ENCODE measurements at regions not wholly inside any gene's neighbourhood (a gene's known extent, or its start where the extent isn't known, plus 50 kb on each side); places are given as distances from the start of the nearest gene placed in this dataset.

DNA sequence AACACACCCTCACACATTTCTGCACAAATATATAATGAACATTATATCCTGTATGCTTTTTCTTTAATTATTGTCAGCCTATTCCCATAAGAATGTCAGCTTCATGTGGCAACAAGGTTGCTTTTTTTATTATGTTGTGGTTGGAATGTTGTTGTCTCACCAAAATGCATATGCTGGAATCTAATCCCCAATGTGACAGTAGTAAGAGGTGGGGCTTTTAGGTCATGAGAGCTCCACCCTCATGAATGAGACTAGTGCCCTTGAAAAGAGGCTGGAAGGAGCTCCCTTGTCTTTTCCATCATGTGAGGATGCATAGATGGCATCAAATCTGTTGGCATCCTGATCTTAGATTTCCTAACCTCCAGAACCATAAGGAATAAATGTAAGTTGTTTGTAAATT, 131.3 kb upstream of the IRX6 start:
- no peak for DNase-seq (ENCODE audit: extremely low spot score)
- TF ChIP-seq TARDBP (IDR thresholded peaks at IDR 0.05) (no peak), ARNT (IDR thresholded peaks at IDR 0.05) (no peak), SUZ12 (IDR thresholded peaks at IDR 0.05) (no peak), HDGF (IDR thresholded peaks at IDR 0.05; ENCODE audit: borderline replicate concordance) (no peak), FOXA1 (IDR thresholded peaks at IDR 0.05) (no peak), SP1 (IDR thresholded peaks at IDR 0.05) (no peak), CTBP1 (IDR thresholded peaks at IDR 0.05; ENCODE audit: borderline replicate concordance) (no peak), LEF1 (IDR thresholded peaks at IDR 0.05; ENCODE audit: borderline replicate concordance) (no peak), FOXM1 (IDR thresholded peaks at IDR 0.05; ENCODE audit: borderline replicate concordance) (no peak), ZNF384 (IDR thresholded peaks at IDR 0.05) (no peak)
- TF ChIP-seq, protein P1, sequence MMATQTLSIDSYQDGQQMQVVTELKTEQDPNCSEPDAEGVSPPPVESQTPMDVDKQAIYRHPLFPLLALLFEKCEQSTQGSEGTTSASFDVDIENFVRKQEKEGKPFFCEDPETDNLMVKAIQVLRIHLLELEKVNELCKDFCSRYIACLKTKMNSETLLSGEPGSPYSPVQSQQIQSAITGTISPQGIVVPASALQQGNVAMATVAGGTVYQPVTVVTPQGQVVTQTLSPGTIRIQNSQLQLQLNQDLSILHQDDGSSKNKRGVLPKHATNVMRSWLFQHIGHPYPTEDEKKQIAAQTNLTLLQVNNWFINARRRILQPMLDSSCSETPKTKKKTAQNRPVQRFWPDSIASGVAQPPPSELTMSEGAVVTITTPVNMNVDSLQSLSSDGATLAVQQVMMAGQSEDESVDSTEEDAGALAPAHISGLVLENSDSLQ (IDR thresholded peaks at IDR 0.05), result no peak
- CTCF ChIA-PET, result no interaction called here
- POLR2A ChIA-PET, result no interaction called here

DNA sequence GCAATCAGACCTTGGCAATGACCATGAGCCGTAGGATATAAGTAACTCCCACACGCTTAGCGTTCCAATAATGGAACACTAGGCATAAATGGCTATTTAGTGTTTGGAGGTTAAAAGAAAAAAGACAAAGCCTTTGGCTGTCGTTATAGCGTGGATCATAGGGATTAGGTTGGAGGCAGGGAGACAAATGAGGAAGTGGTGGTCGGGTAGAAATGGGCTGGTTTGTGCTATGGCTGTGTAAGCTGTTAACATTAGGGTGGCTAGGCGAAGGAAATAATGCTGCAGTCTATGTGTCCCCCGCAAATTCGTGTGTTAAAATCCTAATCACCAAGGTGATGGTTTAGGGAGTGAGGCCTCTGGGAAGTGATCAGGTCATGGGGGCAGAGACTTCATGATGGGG, 120.4 kb upstream of the IRX6 start:
- TF ChIP-seq FOXM1 (IDR thresholded peaks at IDR 0.05; ENCODE audit: borderline replicate concordance) (no peak), BHLHE40 (IDR thresholded peaks at IDR 0.05; ENCODE audit: borderline replicate concordance) (no peak)
- ChIA-PET POLR2A (no interaction called here), CTCF (no interaction called here)
- no peak for DNase-seq (ENCODE audit: extremely low spot score)

DNA sequence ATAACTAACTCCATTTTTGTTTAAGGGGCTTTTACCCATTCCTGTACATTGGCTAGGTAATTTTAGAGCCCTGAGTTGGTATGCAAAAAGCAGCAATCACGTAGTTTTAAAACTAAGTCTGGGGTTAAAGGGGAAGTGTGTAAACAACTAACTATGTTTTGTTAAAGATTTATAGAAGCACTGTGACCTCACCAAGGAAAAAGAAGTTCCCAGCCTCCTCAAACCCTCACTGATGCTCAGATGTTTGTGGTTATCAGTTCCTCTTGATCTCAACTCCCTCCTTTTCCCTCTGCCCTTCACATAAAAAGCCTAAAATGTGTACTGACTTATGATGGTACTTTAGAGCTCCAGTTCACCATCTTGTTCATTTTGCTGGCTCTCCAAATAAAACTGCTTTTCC, 119.9 kb upstream of the IRX6 start:
- CTCF ChIA-PET, result no interaction called here
- POLR2A ChIA-PET, result no interaction called here

DNA sequence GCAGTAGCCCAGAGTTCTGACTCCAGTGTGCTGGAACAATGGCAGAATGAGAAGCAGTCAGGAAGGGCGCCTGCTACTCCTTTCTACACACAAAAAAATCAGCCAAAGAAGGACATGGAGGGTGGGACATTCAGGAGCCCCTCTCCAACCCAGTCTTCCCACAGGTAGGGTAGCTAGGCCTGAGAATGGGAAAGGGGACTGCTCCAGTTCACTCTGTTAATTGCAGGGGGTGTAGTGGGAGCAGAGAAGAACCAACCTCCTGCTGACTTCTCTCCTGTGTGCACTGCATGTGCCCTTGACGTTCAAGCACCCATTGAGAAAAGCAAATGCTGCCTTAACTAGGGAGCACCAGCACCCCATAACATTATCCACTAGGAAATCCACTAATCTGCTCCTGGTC, 119.1 kb upstream of the IRX6 start:
- TF ChIP-seq BHLHE40 (IDR thresholded peaks at IDR 0.05; ENCODE audit: borderline replicate concordance) (no peak), TARDBP (IDR thresholded peaks at IDR 0.05) (no peak), ARNT (IDR thresholded peaks at IDR 0.05) (no peak), SUZ12 (IDR thresholded peaks at IDR 0.05) (no peak), LEF1 (IDR thresholded peaks at IDR 0.05; ENCODE audit: borderline replicate concordance) (no peak), FOXM1 (IDR thresholded peaks at IDR 0.05; ENCODE audit: borderline replicate concordance) (no peak), ELF4 (IDR thresholded peaks at IDR 0.05) (no peak), L3MBTL2 (conservative IDR thresholded peaks at IDR 0.05) (no peak), HDGF (IDR thresholded peaks at IDR 0.05; ENCODE audit: borderline replicate concordance) (no peak), FOXK2 (IDR thresholded peaks at IDR 0.05) (no peak), NFRKB (IDR thresholded peaks at IDR 0.05) (no peak), SP1 (IDR thresholded peaks at IDR 0.05) (no peak), CTBP1 (IDR thresholded peaks at IDR 0.05; ENCODE audit: borderline replicate concordance) (no peak)
- TF ChIP-seq, protein P1 (IDR thresholded peaks at IDR 0.05), result no peak
- ChIA-PET POLR2A (no interaction called here), CTCF (no interaction called here)
- no peak for DNase-seq (ENCODE audit: extremely low spot score)

More for the DNA sequence above, 119.9 kb upstream of the IRX6 start:
- no peak for DNase-seq (ENCODE audit: extremely low spot score)
- TF ChIP-seq FOXK2 (IDR thresholded peaks at IDR 0.05), result no peak

DNA sequence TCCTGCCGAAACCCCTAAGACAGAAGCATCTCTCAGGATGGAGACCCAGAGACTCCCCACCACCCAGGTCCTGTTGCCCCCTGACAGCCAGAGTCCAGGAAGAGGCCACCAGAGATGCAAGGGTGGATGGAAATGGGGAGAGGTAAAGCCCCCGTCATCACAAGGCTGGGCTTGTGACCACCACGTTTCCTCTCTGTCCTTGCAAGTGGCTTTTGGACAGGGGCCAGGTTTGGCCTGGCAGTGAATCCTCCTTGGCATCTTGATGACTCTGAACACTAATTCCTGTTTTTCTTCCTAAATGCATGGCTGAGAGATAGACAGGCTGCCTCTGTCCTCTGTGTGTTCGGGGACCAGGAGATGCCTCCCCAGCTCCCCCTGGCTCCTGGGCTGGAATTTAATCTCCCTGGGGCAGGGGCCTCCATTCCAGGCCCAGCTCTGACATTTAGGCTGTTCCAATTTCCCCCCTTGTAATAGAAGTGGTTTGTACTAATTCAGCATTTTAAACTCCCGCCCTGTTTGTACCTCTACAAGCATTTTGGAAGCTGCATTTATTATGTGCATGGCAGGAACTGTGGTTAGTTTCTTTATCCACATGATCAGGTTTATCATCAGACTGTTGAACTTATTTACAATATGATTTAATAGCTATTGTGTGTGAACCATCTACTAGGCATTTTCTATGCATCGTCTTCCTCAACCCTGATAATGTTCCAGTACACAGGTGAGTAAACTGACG, 116.1 kb upstream of the IRX6 start:
- DNase-seq (ENCODE audit: extremely low spot score), result no peak
- ChIA-PET CTCF (interaction anchor here (0.8 kb wide), 1 partner anchor 116 kb away, joined by 3 read pairs; the partner anchor contains the start of gene IRX6), POLR2A (interaction anchor here (1.4 kb wide), 1 partner anchor 10 kb away, joined by 3 read pairs; no protein-coding TSS in a partner anchor)
- TF ChIP-seq LEF1 (IDR thresholded peaks at IDR 0.05; ENCODE audit: borderline replicate concordance) (no peak), SUZ12 (IDR thresholded peaks at IDR 0.05) (no peak), TARDBP (IDR thresholded peaks at IDR 0.05) (no peak), L3MBTL2 (conservative IDR thresholded peaks at IDR 0.05) (no peak), FOXA1 (IDR thresholded peaks at IDR 0.05) (no peak), ARNT (IDR thresholded peaks at IDR 0.05) (no peak), FOXK2 (IDR thresholded peaks at IDR 0.05) (no peak), FOXM1 (IDR thresholded peaks at IDR 0.05; ENCODE audit: borderline replicate concordance) (no peak), NFRKB (IDR thresholded peaks at IDR 0.05) (no peak), BHLHE40 (IDR thresholded peaks at IDR 0.05; ENCODE audit: borderline replicate concordance) (no peak), CTBP1 (IDR thresholded peaks at IDR 0.05; ENCODE audit: borderline replicate concordance) (no peak), HDGF (IDR thresholded peaks at IDR 0.05; ENCODE audit: borderline replicate concordance) (no peak), SP1 (IDR thresholded peaks at IDR 0.05) (no peak), ELF4 (IDR thresholded peaks at IDR 0.05) (no peak)
- TF ChIP-seq, protein P1 (IDR thresholded peaks at IDR 0.05), result no peak

DNA sequence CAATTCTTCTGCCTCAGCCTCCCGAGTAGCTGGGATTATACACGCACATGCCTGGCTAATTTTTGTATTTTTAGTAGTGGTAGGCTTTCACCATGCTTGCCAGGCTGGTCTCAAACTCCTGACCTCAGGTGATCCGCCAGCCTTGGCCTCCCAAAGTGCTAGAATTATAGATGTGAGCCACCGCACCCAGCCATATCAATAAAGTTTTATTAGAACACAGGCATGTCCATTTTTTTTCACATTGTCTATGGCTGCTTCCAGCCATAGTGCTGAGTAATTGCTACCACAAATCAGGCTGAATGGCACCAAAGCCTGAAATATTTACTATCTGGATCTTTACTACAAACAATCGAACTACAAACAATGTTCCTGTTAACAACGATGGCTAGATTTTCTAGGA, 114.4 kb upstream of the IRX6 start:
- ChIA-PET CTCF (no interaction called here), POLR2A (no interaction called here)
- no peak for DNase-seq (ENCODE audit: extremely low spot score)
- TF ChIP-seq ZNF384 (IDR thresholded peaks at IDR 0.05) (peak; percentile 55; the same call in 1 of the 2 replicates), NFRKB (IDR thresholded peaks at IDR 0.05) (no peak), HDGF (IDR thresholded peaks at IDR 0.05; ENCODE audit: borderline replicate concordance) (no peak), TARDBP (IDR thresholded peaks at IDR 0.05) (no peak)

DNA sequence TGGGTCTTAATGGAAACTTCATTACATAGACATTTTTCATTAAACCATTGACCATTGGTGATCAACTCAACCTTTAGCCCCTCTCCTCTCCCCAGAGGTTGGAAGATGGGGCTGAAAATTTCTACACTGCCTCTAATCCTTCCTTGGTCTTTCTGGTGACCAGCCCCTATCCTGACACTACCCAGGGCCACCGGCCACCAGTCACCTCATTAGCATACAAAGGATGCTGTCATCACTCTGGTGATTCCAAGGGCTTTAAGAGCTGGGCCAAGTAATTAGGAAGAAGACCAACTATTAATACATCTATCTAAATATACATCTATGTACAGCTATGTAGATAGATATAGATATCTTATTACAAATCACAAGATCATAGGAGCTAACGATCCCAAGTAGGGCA, 111.2 kb upstream of the IRX6 start:
- DNase-seq (ENCODE audit: extremely low spot score), result no peak
- TF ChIP-seq SUZ12 (IDR thresholded peaks at IDR 0.05) (no peak), FOXK2 (IDR thresholded peaks at IDR 0.05) (no peak), TARDBP (IDR thresholded peaks at IDR 0.05) (no peak)
- CTCF ChIA-PET, result no interaction called here
- POLR2A ChIA-PET, result no interaction called here

All from HEK293T (cell line).